Fibroblast of lung (primary cell): ENCODE measurements at regions not wholly inside any gene's neighbourhood (a gene's known extent, or its start where the extent isn't known, plus 50 kb on each side); places are given as distances from the start of the nearest gene placed in this dataset.

ENCODE experiments used
- CTCF ChIP-seq, 2 donors: IDR thresholded peaks in 1 of 2; conservative IDR thresholded peaks in 1 of 2; 1 replicate in 1 of 2; 2 replicates in 1 of 2; pipeline ENCODE4 v1.5.1; 2011 to 2012; ENCODE audit warnings: low read length in 2 of 2, control low read depth in 1 of 2, inconsistent platforms in 1 of 2, low read depth in 1 of 2, mild to moderate bottlenecking in 1 of 2
- EZH2 ChIP-seq: IDR thresholded peaks from 2 replicates; pipeline ENCODE4 v1.5.1; 2012; ENCODE audit warnings: low read length, control low read depth, mild to moderate bottlenecking; ENCODE audit errors: missing control alignments

- TF ChIP-seq CTCF (conservative IDR thresholded peaks at IDR 0.05 in 1 of 2, IDR thresholded peaks at IDR 0.05 in 1 of 2; ENCODE audit: low read depth in 1 of 2, low read length in 2 of 2) (no peak), EZH2 (no peak)
Measured at GRCh38 chr4:164304861-164305260, 449.1 kb upstream of the SMIM31 start.
